Gastrocnemius medialis (tissue), 4 donors: ENCODE measurements at regions not wholly inside any gene's neighbourhood (a gene's known extent, or its start where the extent isn't known, plus 50 kb on each side); places are given as distances from the start of the nearest gene placed in this dataset.

Source experiments
- ATAC-seq, 2 donors: fragments of 150-250 bp; one replicate each; pipeline ENCODE4 v1.9.1; 2016
- DNase-seq, 2 donors: peaks; one replicate each; pipeline ENCODE4 v3.0.0-alpha.2; 2019
- H3K27ac ChIP-seq, 4 donors: fragments of 200-600 bp; sonication (generic); 1 replicate in 1 of 4; 2 replicates in 3 of 4; pipeline ENCODE4 v1.5.1; 2016 to 2018; ENCODE audit warnings: mild to moderate bottlenecking in 2 of 4, moderate library complexity in 1 of 4
- H3K27me3 ChIP-seq, 3 donors: fragments of 200-600 bp; sonication (generic) in 2 of 3; 1 replicate in 1 of 3; 2 replicates in 2 of 3; pipeline versions ENCODE4 v1.5.1 to v1.6.0; 2016 to 2019; ENCODE audit warnings: mild to moderate bottlenecking in 1 of 3, moderate library complexity in 1 of 3
- H3K36me3 ChIP-seq, 2 donors: fragments of 200-600 bp; sonication (generic) in 1 of 2; one replicate each; pipeline ENCODE4 v1.5.1; 2017 to 2018
- H3K4me1 ChIP-seq, 2 donors: fragments of 200-600 bp; sonication (generic) in 1 of 2; one replicate each; pipeline ENCODE4 v1.5.1; 2016 to 2017; ENCODE audit warnings: mild to moderate bottlenecking in 2 of 2
- H3K4me3 ChIP-seq, 4 donors: fragments of 200-600 bp; sonication (generic) in 3 of 4; 1 replicate in 1 of 4; 2 replicates in 3 of 4; pipeline ENCODE4 v1.5.1; 2016 to 2019; ENCODE audit warnings: mild to moderate bottlenecking in 2 of 4
- H3K9me3 ChIP-seq, 3 donors: fragments of 200-600 bp; sonication (generic) in 2 of 3; 1 replicate in 1 of 3; 2 replicates in 2 of 3; pipeline ENCODE4 v1.5.1; 2016 to 2019
- POLR2A ChIP-seq, 2 donors: fragments of 450-650 bp; IDR thresholded peaks; one replicate each; pipeline ENCODE4 v1.6.1; 2017; ENCODE audit warnings: antibody characterized with exemption in 2 of 2, mild to moderate bottlenecking in 2 of 2, moderate library complexity in 2 of 2
- in situ Hi-C, 4 donors: fragments of 200-750 bp; cut with MboI; loops; one replicate each; pipeline versions ENCODE4 v1.15.0 to v1.8.0; 2017; ENCODE audit warnings: low sequenced_read_pairs in 4 of 4
- intact Hi-C: fragments of 100-400 bp; cut with DNase I; formaldehyde crosslinking; loops from one replicate; pipeline ENCODE4 v1.15.1; 2023; ENCODE audit warnings: low total_unique reads
- TF ChIP-seq, protein P1 (sequence below), 5 experiments: fragments of 450-650 bp in 3 of 5; fragments of 200-600 bp in 2 of 5; sonication (generic) in 2 of 5; IDR thresholded peaks in 4 of 5; conservative IDR thresholded peaks in 1 of 5; 1 replicate in 4 of 5; 2 replicates in 1 of 5; pipeline ENCODE4 v1.5.1; 2016 to 2019; ENCODE audit warnings: antibody characterized with exemption in 5 of 5, mild to moderate bottlenecking in 3 of 5, moderate library complexity in 3 of 5

DNA sequence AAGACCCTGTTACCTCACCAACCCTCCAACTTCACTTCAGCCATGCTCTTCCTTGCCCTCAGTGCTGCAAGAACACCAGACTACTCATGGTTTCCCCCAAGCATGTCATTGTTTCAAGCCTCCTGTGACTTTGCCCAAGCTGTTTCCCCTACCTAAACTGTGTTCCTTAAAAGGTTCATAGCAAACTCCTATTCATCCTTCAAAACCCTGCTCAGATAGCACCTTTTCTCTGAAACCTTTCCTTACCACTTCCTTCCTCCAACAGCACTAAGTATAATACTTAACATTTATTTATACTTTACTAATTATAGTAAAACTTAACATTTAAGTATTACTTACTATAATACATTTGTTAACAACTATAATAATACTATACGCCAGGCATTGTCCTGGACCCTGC, 136.2 kb downstream of the CCT6B start:
- H3K4me3 ChIP-seq, result no peak overlapping the region
- no peaks in the 10 kb centered on the region for H3K36me3 ChIP-seq
- ATAC-seq, result no peak
- no peaks in the 10 kb centered on the region for H3K9me3 ChIP-seq
- no peak overlapping the region for H3K27ac ChIP-seq
- no peaks in the 10 kb centered on the region for H3K4me1 ChIP-seq
- in situ Hi-C loops, result loop anchor here in 1 of 4 donors (25.0 kb wide), 1 partner anchor 287 kb away; the partner anchor contains the start of genes FNDC8 and RAD51D
- no peak for DNase-seq
- H3K27me3 ChIP-seq, result no peaks in the 10 kb centered on the region
- TF ChIP-seq POLR2A (IDR thresholded peaks at IDR 0.05), result no peak
- TF ChIP-seq, protein P1, sequence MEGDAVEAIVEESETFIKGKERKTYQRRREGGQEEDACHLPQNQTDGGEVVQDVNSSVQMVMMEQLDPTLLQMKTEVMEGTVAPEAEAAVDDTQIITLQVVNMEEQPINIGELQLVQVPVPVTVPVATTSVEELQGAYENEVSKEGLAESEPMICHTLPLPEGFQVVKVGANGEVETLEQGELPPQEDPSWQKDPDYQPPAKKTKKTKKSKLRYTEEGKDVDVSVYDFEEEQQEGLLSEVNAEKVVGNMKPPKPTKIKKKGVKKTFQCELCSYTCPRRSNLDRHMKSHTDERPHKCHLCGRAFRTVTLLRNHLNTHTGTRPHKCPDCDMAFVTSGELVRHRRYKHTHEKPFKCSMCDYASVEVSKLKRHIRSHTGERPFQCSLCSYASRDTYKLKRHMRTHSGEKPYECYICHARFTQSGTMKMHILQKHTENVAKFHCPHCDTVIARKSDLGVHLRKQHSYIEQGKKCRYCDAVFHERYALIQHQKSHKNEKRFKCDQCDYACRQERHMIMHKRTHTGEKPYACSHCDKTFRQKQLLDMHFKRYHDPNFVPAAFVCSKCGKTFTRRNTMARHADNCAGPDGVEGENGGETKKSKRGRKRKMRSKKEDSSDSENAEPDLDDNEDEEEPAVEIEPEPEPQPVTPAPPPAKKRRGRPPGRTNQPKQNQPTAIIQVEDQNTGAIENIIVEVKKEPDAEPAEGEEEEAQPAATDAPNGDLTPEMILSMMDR (IDR thresholded peaks at IDR 0.05 in 4 of 5, conservative IDR thresholded peaks at IDR 0.05 in 1 of 5), result no peak
- intact Hi-C loops, result no loop called here

DNA sequence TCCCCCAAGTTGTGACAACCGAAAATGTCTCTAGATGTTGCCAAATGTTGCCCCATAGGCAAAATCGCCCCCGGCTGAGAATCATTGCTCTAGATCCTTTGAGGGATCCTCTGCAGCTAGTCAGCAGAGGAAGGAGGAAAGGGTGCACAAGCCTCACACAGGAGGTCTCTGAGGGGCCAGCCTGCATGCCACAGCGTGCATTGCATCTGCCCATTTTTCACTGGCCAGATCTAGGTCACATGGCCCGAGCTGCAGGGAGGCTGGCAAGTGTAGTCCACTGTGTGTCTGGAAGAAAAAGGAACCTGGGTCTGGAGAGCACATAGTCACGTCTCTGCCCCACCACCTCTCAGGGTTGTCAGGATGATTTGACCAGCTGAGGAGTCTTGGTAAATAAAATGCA, 138.2 kb downstream of the CCT6B start:
- DNase-seq (no peak), ATAC-seq (no peak)
- in situ Hi-C loops, result loop anchor here in 1 of 4 donors (25.0 kb wide), 1 partner anchor 89 kb away; no protein-coding TSS in a partner anchor
- TF ChIP-seq, protein P1 (IDR thresholded peaks at IDR 0.05 in 4 of 5, conservative IDR thresholded peaks at IDR 0.05 in 1 of 5), result no peak
- no peak for TF ChIP-seq POLR2A (IDR thresholded peaks at IDR 0.05)
- no peaks in the 10 kb centered on the region for H3K4me1 ChIP-seq
- intact Hi-C loops, result no loop called here
- H3K27me3 ChIP-seq, result no peaks in the 10 kb centered on the region
- H3K4me3 ChIP-seq, result no peak overlapping the region
- no peaks in the 10 kb centered on the region for H3K9me3 ChIP-seq
- H3K36me3 ChIP-seq, result no peaks in the 10 kb centered on the region
- no peak overlapping the region for H3K27ac ChIP-seq

DNA sequence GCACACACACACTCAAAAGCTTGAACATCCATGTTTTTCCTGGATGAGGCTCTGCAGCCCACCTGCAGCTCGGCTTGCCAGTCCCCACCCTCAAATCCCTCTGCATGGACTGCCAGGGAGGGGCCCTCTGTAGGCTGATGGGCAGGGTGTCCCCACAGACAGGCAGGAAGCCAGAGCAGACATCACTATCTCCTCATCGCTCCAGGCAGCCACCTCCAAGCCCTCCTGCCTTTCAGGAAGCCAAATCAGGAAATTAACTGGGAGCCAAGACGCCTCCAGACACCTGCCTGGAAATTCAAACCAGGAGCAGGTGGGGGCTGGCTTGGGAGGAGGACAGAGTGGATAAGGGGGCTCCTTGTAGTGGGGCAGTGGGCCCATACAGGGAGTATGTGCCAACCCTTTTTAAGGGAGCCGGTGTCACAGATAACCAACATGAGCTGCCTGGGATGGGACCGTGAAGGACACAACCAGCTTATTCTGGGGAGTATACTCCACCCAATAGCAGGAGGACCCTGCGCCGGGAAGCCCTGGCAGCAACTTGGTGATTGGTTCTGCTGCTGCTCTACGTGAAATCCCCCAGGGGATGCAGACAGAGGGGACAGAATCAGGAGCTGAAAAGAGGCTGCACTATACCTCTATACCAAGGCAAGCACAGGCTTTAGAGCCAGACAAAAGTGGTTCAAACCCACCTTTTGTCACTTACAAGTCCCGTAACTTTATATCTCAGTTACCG, 139.1 kb downstream of the CCT6B start:
- DNase-seq (no peak), ATAC-seq (no peak)
- H3K36me3 ChIP-seq, result no peaks in the 10 kb centered on the region
- no peak overlapping the region for H3K27ac ChIP-seq
- TF ChIP-seq, protein P1 (IDR thresholded peaks at IDR 0.05 in 4 of 5, conservative IDR thresholded peaks at IDR 0.05 in 1 of 5), result no peak
- no peak for TF ChIP-seq POLR2A (IDR thresholded peaks at IDR 0.05)
- in situ Hi-C loops (loop anchor here in 1 of 4 donors (25.0 kb wide), 1 partner anchor 90 kb away; no protein-coding TSS in a partner anchor), intact Hi-C loops (no loop called here)
- H3K27me3 ChIP-seq, result no peaks in the 10 kb centered on the region
- H3K4me1 ChIP-seq, result no peaks in the 10 kb centered on the region
- H3K9me3 ChIP-seq, result no peaks in the 10 kb centered on the region
- H3K4me3 ChIP-seq, result no peak overlapping the region

DNA sequence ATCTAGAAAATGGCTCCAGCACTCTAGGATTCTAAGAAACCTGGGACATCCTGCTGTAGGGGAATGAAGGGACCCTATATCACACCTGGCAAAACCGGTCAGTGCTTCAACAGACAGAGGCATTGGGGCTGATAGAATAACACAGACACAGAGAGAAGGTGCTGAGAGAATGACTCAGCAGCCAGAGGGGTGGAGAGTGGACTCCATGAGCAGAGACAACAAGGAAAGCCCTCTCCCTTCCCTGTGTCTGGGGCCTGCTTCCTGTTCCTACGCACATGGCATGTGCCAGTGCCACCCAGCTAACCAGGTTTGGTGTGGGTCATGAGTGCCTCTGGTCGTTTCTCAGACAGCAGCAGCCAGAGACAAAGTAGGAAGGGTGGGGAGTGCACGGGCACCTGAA, 140.3 kb downstream of the CCT6B start:
- no peaks in the 10 kb centered on the region for H3K27me3 ChIP-seq
- DNase-seq, result no peak
- TF ChIP-seq, protein P1 (IDR thresholded peaks at IDR 0.05 in 4 of 5, conservative IDR thresholded peaks at IDR 0.05 in 1 of 5), result no peak
- TF ChIP-seq POLR2A (IDR thresholded peaks at IDR 0.05), result no peak
- in situ Hi-C loops, result loop anchor here in 1 of 4 donors (25.0 kb wide), 1 partner anchor 91 kb away; no protein-coding TSS in a partner anchor
- no peaks in the 10 kb centered on the region for H3K4me1 ChIP-seq
- H3K9me3 ChIP-seq, result no peaks in the 10 kb centered on the region
- no peaks in the 10 kb centered on the region for H3K36me3 ChIP-seq
- intact Hi-C loops, result no loop called here
- no peak overlapping the region for H3K4me3 ChIP-seq
- no peak for ATAC-seq
- no peak overlapping the region for H3K27ac ChIP-seq
